ENCODE measurements at regions not wholly inside any gene's neighbourhood (a gene's known extent, or its start where the extent isn't known, plus 50 kb on each side); places are given as distances from the start of the nearest gene placed in this dataset.

DNA sequence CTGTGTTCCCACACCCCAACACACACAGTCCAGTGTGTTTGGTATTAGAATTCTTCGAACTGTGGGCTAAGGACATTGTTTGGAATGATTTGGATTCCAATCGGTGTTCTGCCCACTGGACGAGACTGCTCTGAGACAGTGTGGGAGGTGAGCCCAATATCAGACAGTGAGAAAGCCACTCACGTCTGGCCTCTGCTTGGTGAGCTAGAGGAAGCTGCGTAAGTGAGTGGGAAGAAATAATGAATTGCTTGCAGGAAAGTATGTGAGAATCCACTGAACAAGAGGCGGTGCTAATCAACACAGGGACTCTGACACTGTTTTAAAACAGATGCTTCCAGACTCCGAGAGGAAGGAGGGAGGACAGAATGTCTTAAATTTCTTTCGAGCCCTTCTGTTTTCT, 675.0 kb upstream of the ANKRD30A start:
- no peak for DNase-seq (ENCODE audit: insufficient read length, low spot score)
- no peak for TF ChIP-seq SPI1 (IDR thresholded peaks at IDR 0.05; ENCODE audit: low read depth, low read length)
- no peak for TF ChIP-seq PAX5 (IDR thresholded peaks at IDR 0.05; ENCODE audit: insufficient read depth, low read length, severe bottlenecking)
- TF ChIP-seq TAF1 (IDR thresholded peaks at IDR 0.05; ENCODE audit: low read depth, low read length) = no peak
- TF ChIP-seq POLR2A (IDR thresholded peaks at IDR 0.05; ENCODE audit: low read depth, low read length) = no peak
- no peak for TF ChIP-seq POU2F2 (IDR thresholded peaks at IDR 0.05; ENCODE audit: low read depth, low read length)
- no peak for TF ChIP-seq POLR2AphosphoS5 (IDR thresholded peaks at IDR 0.05; ENCODE audit: low read depth, low read length)
- no peak for FAIRE-seq

DNA sequence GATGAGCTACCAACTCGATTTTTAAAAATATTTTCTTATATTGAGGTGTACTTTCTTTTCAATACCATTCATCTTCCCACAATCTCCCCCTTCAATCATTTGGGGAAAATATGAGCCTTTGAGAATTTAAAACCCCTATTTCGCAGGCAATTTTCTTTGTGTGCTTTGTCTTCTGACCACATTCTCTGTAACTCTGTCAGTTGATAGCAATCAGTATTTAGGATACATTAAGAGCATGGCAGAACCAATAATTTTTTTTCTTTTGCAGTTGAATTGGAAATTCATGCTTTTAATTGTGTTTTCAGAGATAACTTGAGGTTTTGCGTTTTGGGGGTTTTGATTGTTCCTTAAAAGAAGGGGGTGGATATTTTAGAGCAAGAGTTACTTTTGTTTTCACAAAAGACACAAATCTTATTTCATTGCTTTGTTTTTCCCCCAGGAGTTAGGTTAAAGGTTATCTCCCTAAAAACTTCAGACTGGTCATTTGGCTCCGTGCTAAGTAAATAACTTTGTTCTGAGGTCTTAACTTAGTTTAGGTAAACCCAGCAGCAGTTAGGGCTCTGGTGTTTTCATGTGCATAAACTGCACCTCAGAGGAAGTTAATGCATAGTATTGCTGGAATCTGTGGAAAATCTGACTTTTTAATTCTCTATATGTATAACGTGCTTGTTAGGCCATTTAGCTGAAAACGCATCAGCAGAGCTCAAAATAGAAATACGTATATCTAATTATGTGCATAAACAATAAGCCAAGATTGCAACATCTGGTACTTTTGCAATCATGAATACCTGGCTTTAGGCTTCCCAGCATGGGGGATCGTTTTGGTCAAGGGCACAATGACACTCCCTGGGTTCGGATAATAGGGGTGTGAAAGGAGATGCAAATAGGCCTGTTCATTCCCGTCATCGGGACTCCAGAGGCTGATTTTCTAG, 676.4 kb upstream of the ANKRD30A start:
- FAIRE-seq = no peak
- TF ChIP-seq POLR2AphosphoS5 (IDR thresholded peaks at IDR 0.05; ENCODE audit: low read depth, low read length) (no peak), SPI1 (IDR thresholded peaks at IDR 0.05; ENCODE audit: low read depth, low read length) (no peak), POU2F2 (IDR thresholded peaks at IDR 0.05; ENCODE audit: low read depth, low read length) (no peak), TAF1 (IDR thresholded peaks at IDR 0.05; ENCODE audit: low read depth, low read length) (no peak), POLR2A (IDR thresholded peaks at IDR 0.05; ENCODE audit: low read depth, low read length) (no peak), PAX5 (IDR thresholded peaks at IDR 0.05; ENCODE audit: insufficient read depth, low read length, severe bottlenecking) (no peak)
- no peak for DNase-seq (ENCODE audit: insufficient read length, low spot score)

DNA sequence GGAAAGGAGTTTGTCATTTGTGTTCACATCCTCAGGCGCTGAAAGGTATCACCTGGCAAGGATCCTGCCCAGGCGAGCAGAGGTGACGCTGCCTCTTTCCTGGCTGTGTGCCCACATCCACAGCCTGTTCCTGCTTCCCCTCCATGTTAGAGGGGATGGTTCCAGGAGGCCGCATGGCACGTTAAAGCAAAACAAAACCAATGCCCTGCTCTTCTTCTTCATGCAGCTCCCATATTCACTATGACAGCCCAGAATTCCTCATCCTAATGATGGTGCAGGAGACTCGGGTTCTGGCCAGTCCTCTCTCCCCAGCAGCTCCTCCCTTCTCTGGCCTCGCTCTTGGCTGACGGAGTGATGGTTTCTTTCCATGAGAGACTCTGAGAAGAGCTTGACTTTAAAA, 678.5 kb upstream of the ANKRD30A start:
- no peak for DNase-seq (ENCODE audit: insufficient read length, low spot score)
- TF ChIP-seq POLR2AphosphoS5 (IDR thresholded peaks at IDR 0.05; ENCODE audit: low read depth, low read length) (no peak), POLR2A (IDR thresholded peaks at IDR 0.05; ENCODE audit: low read depth, low read length) (no peak), POU2F2 (IDR thresholded peaks at IDR 0.05; ENCODE audit: low read depth, low read length) (no peak), SPI1 (IDR thresholded peaks at IDR 0.05; ENCODE audit: low read depth, low read length) (no peak), PAX5 (IDR thresholded peaks at IDR 0.05; ENCODE audit: insufficient read depth, low read length, severe bottlenecking) (no peak), TAF1 (IDR thresholded peaks at IDR 0.05; ENCODE audit: low read depth, low read length) (no peak)
- no peak for FAIRE-seq

DNA sequence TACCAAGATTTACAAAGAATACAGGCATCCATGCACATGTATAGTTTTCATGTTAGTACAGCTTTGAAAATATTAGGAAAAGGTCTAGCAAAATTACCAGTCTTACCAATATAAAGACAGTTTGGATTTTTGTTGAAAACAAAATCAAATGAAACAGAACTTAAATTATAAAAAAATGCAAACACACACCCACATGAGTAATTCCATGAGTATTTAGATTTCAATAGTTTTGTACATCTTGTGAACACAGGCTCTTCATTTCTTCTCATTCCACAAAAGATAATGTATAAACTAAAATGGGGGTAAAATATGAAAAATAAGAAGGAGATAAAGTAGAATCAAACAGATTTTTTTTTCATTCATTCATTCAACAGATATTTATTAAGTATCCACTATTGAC, 682.2 kb upstream of the ANKRD30A start:
- DNase-seq (ENCODE audit: insufficient read length, low spot score) = no peak
- no peak for FAIRE-seq
- no peak for TF ChIP-seq POU2F2 (IDR thresholded peaks at IDR 0.05; ENCODE audit: low read depth, low read length)
- TF ChIP-seq SPI1 (IDR thresholded peaks at IDR 0.05; ENCODE audit: low read depth, low read length) = no peak
- TF ChIP-seq PAX5 (IDR thresholded peaks at IDR 0.05; ENCODE audit: insufficient read depth, low read length, severe bottlenecking) = no peak
- TF ChIP-seq POLR2AphosphoS5 (IDR thresholded peaks at IDR 0.05; ENCODE audit: low read depth, low read length) = no peak
- no peak for TF ChIP-seq POLR2A (IDR thresholded peaks at IDR 0.05; ENCODE audit: low read depth, low read length)
- TF ChIP-seq TAF1 (IDR thresholded peaks at IDR 0.05; ENCODE audit: low read depth, low read length) = no peak

DNA sequence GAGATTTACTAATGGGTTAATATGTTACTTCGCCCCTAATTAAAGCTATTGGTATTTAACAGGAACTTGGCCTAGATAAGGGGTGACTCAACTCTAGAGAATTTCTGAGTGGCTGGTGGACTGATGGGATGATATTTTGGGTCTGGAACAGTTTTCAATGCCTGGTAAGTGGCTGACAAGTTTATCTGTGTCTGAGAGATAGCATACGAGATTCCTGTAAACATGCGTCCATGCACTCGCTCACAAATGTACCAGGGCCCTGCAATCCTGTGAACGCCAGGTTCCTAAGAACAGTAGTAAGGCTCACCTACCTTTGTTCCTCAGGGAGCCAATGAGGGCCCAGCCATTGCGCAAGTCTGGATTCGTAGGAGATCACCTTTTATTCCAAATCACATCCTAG, 683.8 kb upstream of the ANKRD30A start:
- DNase-seq (ENCODE audit: insufficient read length, low spot score) (no peak), FAIRE-seq (no peak)
- TF ChIP-seq POLR2AphosphoS5 (IDR thresholded peaks at IDR 0.05; ENCODE audit: low read depth, low read length) = no peak
- no peak for TF ChIP-seq TAF1 (IDR thresholded peaks at IDR 0.05; ENCODE audit: low read depth, low read length)
- no peak for TF ChIP-seq SPI1 (IDR thresholded peaks at IDR 0.05; ENCODE audit: low read depth, low read length)
- no peak for TF ChIP-seq PAX5 (IDR thresholded peaks at IDR 0.05; ENCODE audit: insufficient read depth, low read length, severe bottlenecking)
- no peak for TF ChIP-seq POLR2A (IDR thresholded peaks at IDR 0.05; ENCODE audit: low read depth, low read length)
- no peak for TF ChIP-seq POU2F2 (IDR thresholded peaks at IDR 0.05; ENCODE audit: low read depth, low read length)

DNA sequence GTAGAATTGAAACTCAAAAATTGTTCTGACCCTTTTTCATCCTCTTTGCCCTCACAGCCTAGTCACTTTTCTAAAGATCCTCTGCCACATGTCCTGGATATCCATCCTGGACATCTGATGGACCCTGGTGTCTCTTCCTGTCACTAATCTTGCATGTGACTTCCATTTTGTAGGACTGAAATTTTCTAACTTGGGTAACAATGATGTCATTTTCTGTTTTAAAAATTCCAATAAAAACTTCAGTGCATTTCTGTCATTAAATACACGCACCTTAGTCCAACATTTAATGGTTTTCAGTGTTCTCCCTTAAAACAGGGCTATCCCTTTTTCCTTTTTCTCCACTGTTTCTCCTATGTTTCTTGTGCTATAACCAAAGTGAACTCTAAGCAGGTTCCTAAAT, 684.9 kb upstream of the ANKRD30A start:
- no peak for TF ChIP-seq POLR2A (IDR thresholded peaks at IDR 0.05; ENCODE audit: low read depth, low read length)
- no peak for TF ChIP-seq POLR2AphosphoS5 (IDR thresholded peaks at IDR 0.05; ENCODE audit: low read depth, low read length)
- no peak for TF ChIP-seq PAX5 (IDR thresholded peaks at IDR 0.05; ENCODE audit: insufficient read depth, low read length, severe bottlenecking)
- TF ChIP-seq TAF1 (IDR thresholded peaks at IDR 0.05; ENCODE audit: low read depth, low read length) = no peak
- TF ChIP-seq SPI1 (IDR thresholded peaks at IDR 0.05; ENCODE audit: low read depth, low read length) = no peak
- TF ChIP-seq POU2F2 (IDR thresholded peaks at IDR 0.05; ENCODE audit: low read depth, low read length) = no peak
- no peak for FAIRE-seq
- DNase-seq (ENCODE audit: insufficient read length, low spot score) = no peak

DNA sequence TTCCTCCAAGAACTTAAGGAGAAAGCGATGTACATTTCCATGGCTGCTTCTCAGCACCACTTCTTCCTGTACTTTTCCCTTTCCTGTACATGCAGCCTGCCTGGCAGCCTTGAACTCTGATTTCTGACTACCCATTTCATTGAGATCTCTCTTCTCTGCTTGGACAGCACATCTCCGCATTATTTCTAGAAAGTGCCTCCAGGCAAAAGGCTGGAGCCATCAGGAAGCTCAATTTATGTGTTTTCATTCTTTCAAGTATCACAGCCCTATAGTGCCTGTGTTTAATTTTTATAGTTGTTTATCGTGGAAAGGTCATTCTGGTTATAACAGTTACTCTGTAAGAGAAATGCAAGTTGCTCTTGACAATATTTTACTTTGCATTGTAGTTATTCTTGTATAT, 688.0 kb upstream of the ANKRD30A start:
- TF ChIP-seq SPI1 (IDR thresholded peaks at IDR 0.05; ENCODE audit: low read depth, low read length) (no peak), POLR2A (IDR thresholded peaks at IDR 0.05; ENCODE audit: low read depth, low read length) (no peak)
- no peak for DNase-seq (ENCODE audit: insufficient read length, low spot score)
- no peak for FAIRE-seq

DNA sequence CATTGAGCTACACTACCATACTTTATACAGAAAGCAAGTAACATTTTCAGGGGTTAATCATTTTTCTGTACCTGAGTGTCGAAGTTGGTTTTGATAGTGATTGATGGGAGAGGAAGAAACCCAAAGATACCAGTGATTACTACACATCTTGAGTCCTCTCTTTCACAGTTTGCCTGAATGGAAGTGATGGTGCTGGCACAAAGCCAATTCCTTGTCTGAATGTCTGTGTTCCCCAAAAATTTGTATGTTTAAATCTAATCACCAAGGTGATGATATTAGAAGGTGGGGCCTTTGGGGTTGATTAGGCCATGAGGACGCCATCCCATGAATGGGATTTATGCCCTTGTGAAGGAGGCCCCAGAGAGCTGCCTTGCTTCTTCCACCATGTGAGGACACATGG, 696.9 kb upstream of the ANKRD30A start:
- no peak for DNase-seq (ENCODE audit: insufficient read length, low spot score)
- FAIRE-seq = no peak
- TF ChIP-seq PAX5 (IDR thresholded peaks at IDR 0.05; ENCODE audit: insufficient read depth, low read length, severe bottlenecking) (no peak), SPI1 (IDR thresholded peaks at IDR 0.05; ENCODE audit: low read depth, low read length) (no peak)

DNA sequence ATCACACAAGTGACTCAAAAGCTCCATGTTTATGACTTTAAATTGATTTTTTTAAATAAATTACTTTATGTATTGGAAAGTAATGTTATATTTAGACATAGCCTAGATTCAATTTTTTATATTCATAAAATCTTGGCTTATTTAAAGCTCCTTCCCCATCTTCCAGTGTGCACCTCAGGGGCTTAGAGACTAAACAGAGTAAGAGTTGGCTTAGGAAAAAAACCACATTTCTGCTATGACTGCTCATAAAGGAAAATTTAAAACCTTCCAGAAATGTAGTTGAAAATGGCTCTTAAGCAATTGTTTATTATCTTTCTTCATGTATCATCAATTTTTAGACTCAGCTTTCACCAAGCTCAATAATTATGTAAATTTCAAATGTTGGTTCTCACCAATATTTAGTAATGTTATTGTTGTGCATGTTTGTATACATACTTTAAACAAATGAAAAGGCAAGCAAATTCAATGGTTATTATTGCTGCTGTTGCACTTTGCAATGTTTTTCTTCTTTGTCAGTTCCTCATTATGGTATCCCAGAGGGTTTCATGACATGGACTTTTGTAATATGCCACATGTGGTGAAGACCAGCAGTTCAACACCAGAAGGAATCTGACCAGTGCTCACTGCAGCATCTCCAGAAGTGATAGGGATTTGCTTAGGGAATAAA, 700.1 kb upstream of the ANKRD30A start:
- no peak for DNase-seq (ENCODE audit: insufficient read length, low spot score)
- TF ChIP-seq POLR2AphosphoS5 (IDR thresholded peaks at IDR 0.05; ENCODE audit: low read depth, low read length) (no peak), PAX5 (IDR thresholded peaks at IDR 0.05; ENCODE audit: insufficient read depth, low read length, severe bottlenecking) (no peak), SPI1 (IDR thresholded peaks at IDR 0.05; ENCODE audit: low read depth, low read length) (no peak), TAF1 (IDR thresholded peaks at IDR 0.05; ENCODE audit: low read depth, low read length) (no peak), POU2F2 (IDR thresholded peaks at IDR 0.05; ENCODE audit: low read depth, low read length) (no peak), POLR2A (IDR thresholded peaks at IDR 0.05; ENCODE audit: low read depth, low read length) (no peak)
- no peak for FAIRE-seq

Data from GM12891 (cell line).